ENCODE measurements at regions not wholly inside any gene's neighbourhood (a gene's known extent, or its start where the extent isn't known, plus 50 kb on each side); places are given as distances from the start of the nearest gene placed in this dataset.

DNA sequence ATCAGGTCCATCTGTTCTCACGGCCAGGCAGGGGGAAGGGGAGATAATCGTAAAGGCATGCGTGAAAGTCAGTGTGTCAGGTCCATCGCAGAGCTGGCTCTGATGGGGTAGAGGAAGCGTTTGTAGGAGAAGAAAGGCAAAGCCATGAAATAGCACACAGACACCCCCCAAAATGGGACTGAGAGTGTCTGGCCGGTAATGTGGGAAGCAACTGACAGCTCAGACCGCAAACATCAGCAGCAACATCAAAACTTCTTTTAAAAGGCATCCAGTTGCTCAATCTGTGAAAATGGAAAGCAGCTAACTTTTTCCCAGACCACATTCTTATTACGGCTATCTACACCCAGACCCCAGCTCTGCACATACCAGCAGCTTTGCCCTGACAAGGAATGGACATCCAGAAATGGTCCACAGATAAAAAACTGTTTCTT, 232.6 kb downstream of the EN1 start:
- no peaks in the 10 kb centered on the region for H3K79me2 ChIP-seq (ENCODE audit: insufficient read depth, low read length)
- H4K20me1 ChIP-seq (ENCODE audit: insufficient read depth, low read length, poor library complexity, severe bottlenecking) = no peaks in the 10 kb centered on the region
- H3K9me2 ChIP-seq (replicated peaks; ENCODE audit: low read depth, low read length) = no peaks in the 10 kb centered on the region
- no peaks in the 10 kb centered on the region for H3K4me1 ChIP-seq (ENCODE audit: insufficient read depth, low read length, poor library complexity, severe bottlenecking)
- H3K4me3 ChIP-seq (ENCODE audit: low read length, poor library complexity, severe bottlenecking) = no peak overlapping the region
- H3K9me3 ChIP-seq (ENCODE audit: insufficient read depth, low read depth, low read length) = no peaks in the 10 kb centered on the region
- TF ChIP-seq EZH2phosphoT487 (IDR thresholded peaks at IDR 0.05; ENCODE audit: borderline replicate concordance) = no peak
- TF ChIP-seq, protein P1, sequence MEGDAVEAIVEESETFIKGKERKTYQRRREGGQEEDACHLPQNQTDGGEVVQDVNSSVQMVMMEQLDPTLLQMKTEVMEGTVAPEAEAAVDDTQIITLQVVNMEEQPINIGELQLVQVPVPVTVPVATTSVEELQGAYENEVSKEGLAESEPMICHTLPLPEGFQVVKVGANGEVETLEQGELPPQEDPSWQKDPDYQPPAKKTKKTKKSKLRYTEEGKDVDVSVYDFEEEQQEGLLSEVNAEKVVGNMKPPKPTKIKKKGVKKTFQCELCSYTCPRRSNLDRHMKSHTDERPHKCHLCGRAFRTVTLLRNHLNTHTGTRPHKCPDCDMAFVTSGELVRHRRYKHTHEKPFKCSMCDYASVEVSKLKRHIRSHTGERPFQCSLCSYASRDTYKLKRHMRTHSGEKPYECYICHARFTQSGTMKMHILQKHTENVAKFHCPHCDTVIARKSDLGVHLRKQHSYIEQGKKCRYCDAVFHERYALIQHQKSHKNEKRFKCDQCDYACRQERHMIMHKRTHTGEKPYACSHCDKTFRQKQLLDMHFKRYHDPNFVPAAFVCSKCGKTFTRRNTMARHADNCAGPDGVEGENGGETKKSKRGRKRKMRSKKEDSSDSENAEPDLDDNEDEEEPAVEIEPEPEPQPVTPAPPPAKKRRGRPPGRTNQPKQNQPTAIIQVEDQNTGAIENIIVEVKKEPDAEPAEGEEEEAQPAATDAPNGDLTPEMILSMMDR (conservative IDR thresholded peaks at IDR 0.05; ENCODE audit: low read length) = no peak
- H3K4me2 ChIP-seq (ENCODE audit: low read depth, low read length, poor library complexity, severe bottlenecking) = no peak overlapping the region
- no peaks in the 10 kb centered on the region for H3K27me3 ChIP-seq (ENCODE audit: insufficient read depth, low read length, poor library complexity, severe bottlenecking)
- no peak overlapping the region for H2AFZ ChIP-seq (ENCODE audit: low read length)
- no peak overlapping the region for H3K9ac ChIP-seq (ENCODE audit: low read depth, low read length, poor library complexity, severe bottlenecking)
- no peaks in the 10 kb centered on the region for H3F3A ChIP-seq (ENCODE audit: low read depth)
- H3K36me3 ChIP-seq (ENCODE audit: insufficient read depth, low read length) = no peaks in the 10 kb centered on the region

DNA sequence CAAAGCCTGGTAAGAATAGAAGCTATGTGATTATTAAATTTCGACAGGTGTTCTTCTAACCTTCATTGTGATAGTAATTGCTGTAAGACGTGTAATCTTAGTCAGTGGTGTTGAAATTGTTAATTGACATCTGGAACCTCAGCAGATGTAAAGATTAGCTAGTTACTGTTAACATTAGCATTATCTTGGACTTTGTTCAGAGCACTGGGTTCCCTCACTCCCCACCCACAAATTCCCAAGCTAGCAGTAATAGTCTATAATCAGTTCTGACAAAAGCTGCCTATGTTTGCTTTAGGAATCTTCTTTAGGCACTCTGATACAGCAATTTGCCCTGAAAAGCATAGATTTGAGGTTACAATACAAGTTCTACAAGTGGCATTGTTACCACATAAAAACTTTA, 233.7 kb downstream of the EN1 start:
- Histone ChIP-seq H3K9me3 (ENCODE audit: insufficient read depth, low read depth, low read length) (no peaks in the 10 kb centered on the region), H4K20me1 (ENCODE audit: insufficient read depth, low read length, poor library complexity, severe bottlenecking) (no peaks in the 10 kb centered on the region), H3K4me3 (ENCODE audit: low read length, poor library complexity, severe bottlenecking) (no peak overlapping the region), H3F3A (ENCODE audit: low read depth) (no peaks in the 10 kb centered on the region), H2AFZ (ENCODE audit: low read length) (no peak overlapping the region), H3K79me2 (ENCODE audit: insufficient read depth, low read length) (no peaks in the 10 kb centered on the region), H3K36me3 (ENCODE audit: insufficient read depth, low read length) (no peaks in the 10 kb centered on the region), H3K4me1 (ENCODE audit: insufficient read depth, low read length, poor library complexity, severe bottlenecking) (no peaks in the 10 kb centered on the region), H3K9me2 (replicated peaks; ENCODE audit: low read depth, low read length) (no peaks in the 10 kb centered on the region), H3K27me3 (ENCODE audit: insufficient read depth, low read length, poor library complexity, severe bottlenecking) (no peaks in the 10 kb centered on the region), H3K4me2 (ENCODE audit: low read depth, low read length, poor library complexity, severe bottlenecking) (no peak overlapping the region), H3K9ac (ENCODE audit: low read depth, low read length, poor library complexity, severe bottlenecking) (no peak overlapping the region)
- TF ChIP-seq, protein P1 (conservative IDR thresholded peaks at IDR 0.05; ENCODE audit: low read length) = no peak
- no peak for TF ChIP-seq EZH2phosphoT487 (IDR thresholded peaks at IDR 0.05; ENCODE audit: borderline replicate concordance)

DNA sequence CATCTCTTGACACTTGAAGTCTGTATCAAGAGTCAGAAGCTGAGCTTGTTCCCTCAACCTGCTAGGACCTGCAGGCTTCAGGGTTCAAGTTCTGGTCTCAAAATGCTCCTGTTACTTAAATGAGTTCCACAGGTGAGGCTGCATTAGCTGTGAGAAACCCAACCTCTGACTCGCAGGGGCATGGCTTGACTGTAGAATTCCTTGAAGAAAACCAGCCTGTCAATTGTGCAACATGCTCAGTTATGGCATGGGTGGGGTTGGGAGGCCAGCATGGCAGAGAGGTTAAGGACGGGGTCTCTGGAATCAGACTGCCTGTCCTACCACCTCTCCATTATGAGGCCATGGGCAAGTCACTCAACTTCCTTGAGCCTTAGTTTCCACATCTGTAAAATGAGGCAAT, 235.8 kb downstream of the EN1 start:
- H3K79me2 ChIP-seq (ENCODE audit: insufficient read depth, low read length) = no peaks in the 10 kb centered on the region
- no peaks in the 10 kb centered on the region for H3K9me2 ChIP-seq (replicated peaks; ENCODE audit: low read depth, low read length)
- no peak overlapping the region for H3K4me2 ChIP-seq (ENCODE audit: low read depth, low read length, poor library complexity, severe bottlenecking)
- no peaks in the 10 kb centered on the region for H3K4me1 ChIP-seq (ENCODE audit: insufficient read depth, low read length, poor library complexity, severe bottlenecking)
- H3K9me3 ChIP-seq (ENCODE audit: insufficient read depth, low read depth, low read length) = no peaks in the 10 kb centered on the region; the same call in 1 of the 2 replicates
- H3K27me3 ChIP-seq (ENCODE audit: insufficient read depth, low read length, poor library complexity, severe bottlenecking) = no peaks in the 10 kb centered on the region
- TF ChIP-seq, protein P1 (conservative IDR thresholded peaks at IDR 0.05; ENCODE audit: low read length) = no peak
- TF ChIP-seq EZH2phosphoT487 (IDR thresholded peaks at IDR 0.05; ENCODE audit: borderline replicate concordance) = no peak
- no peak overlapping the region for H2AFZ ChIP-seq (ENCODE audit: low read length)
- H3K36me3 ChIP-seq (ENCODE audit: insufficient read depth, low read length) = no peaks in the 10 kb centered on the region
- no peaks in the 10 kb centered on the region for H4K20me1 ChIP-seq (ENCODE audit: insufficient read depth, low read length, poor library complexity, severe bottlenecking)
- H3K4me3 ChIP-seq (ENCODE audit: low read length, poor library complexity, severe bottlenecking) = no peak overlapping the region
- H3F3A ChIP-seq (ENCODE audit: low read depth) = no peaks in the 10 kb centered on the region
- no peak overlapping the region for H3K9ac ChIP-seq (ENCODE audit: low read depth, low read length, poor library complexity, severe bottlenecking)
